ENCODE measurements at regions not wholly inside any gene's neighbourhood (a gene's known extent, or its start where the extent isn't known, plus 50 kb on each side); places are given as distances from the start of the nearest gene placed in this dataset.

DNA sequence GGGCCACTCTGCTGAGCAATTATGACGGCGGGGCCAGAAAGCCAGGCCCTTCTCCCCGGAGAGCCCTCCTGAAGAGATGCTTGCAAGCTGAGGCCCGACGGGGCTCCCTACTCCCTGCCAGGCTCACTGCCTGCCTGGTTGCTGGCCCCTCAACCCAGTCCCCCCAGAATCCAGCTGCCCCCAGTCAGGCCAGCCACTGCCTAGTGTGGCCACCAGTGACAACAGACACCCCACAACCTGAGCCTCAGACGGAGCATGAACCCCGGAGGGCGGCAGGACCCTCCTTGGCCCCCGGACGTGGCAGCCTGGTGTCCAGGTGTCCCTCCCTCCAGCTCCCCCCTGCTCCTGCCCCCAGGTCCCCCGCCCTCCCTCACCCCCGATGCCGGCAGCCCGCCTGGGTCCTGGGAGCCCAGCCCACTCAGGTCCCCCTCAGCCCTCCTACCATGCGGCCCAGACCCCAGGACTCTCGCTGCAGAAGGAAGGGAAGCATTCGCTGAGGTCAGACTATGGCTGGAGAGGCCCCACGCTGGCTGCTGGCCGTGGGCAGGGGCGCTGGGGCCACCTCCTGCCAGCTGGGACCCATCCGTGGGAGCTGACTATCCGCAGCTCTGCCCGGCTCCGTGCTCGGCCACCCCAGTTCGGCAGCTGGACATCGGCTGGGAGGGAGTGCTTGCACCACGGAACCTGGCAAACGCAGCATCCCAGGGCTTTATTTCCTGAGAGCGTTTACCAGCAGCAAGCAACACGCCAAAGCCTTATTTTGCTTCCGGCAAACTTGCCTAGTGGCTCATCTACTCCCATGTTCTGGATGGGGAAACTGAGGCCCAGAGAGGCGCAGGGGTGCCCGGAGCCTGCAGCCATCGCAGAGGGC is 89.8 kb downstream of the UNCX start:
- intact Hi-C loops (cut with DNase I; ENCODE audit: low total_unique reads): no loop called here
- no peaks in the 10 kb centered on the region for H3K9me3 ChIP-seq
- DNase-seq: no peak
- H3K36me3 ChIP-seq: no peaks in the 10 kb centered on the region
- in situ Hi-C loops (cut with MboI; ENCODE audit: low sequenced_read_pairs in 4 of 4): no loop called here
- no peaks in the 10 kb centered on the region for H3K4me1 ChIP-seq
- no peak overlapping the region for H3K27ac ChIP-seq
- no peak overlapping the region for H3K4me3 ChIP-seq
- TF ChIP-seq, protein P1, sequence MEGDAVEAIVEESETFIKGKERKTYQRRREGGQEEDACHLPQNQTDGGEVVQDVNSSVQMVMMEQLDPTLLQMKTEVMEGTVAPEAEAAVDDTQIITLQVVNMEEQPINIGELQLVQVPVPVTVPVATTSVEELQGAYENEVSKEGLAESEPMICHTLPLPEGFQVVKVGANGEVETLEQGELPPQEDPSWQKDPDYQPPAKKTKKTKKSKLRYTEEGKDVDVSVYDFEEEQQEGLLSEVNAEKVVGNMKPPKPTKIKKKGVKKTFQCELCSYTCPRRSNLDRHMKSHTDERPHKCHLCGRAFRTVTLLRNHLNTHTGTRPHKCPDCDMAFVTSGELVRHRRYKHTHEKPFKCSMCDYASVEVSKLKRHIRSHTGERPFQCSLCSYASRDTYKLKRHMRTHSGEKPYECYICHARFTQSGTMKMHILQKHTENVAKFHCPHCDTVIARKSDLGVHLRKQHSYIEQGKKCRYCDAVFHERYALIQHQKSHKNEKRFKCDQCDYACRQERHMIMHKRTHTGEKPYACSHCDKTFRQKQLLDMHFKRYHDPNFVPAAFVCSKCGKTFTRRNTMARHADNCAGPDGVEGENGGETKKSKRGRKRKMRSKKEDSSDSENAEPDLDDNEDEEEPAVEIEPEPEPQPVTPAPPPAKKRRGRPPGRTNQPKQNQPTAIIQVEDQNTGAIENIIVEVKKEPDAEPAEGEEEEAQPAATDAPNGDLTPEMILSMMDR (IDR thresholded peaks at IDR 0.05 in 4 of 5, conservative IDR thresholded peaks at IDR 0.05 in 1 of 5): no peak
- TF ChIP-seq POLR2A (IDR thresholded peaks at IDR 0.05): no peak
- ATAC-seq: no peak
- peaks cover 35 to 45% (median 44%) of the 10 kb centered on the region in 3 donors for H3K27me3 ChIP-seq

DNA sequence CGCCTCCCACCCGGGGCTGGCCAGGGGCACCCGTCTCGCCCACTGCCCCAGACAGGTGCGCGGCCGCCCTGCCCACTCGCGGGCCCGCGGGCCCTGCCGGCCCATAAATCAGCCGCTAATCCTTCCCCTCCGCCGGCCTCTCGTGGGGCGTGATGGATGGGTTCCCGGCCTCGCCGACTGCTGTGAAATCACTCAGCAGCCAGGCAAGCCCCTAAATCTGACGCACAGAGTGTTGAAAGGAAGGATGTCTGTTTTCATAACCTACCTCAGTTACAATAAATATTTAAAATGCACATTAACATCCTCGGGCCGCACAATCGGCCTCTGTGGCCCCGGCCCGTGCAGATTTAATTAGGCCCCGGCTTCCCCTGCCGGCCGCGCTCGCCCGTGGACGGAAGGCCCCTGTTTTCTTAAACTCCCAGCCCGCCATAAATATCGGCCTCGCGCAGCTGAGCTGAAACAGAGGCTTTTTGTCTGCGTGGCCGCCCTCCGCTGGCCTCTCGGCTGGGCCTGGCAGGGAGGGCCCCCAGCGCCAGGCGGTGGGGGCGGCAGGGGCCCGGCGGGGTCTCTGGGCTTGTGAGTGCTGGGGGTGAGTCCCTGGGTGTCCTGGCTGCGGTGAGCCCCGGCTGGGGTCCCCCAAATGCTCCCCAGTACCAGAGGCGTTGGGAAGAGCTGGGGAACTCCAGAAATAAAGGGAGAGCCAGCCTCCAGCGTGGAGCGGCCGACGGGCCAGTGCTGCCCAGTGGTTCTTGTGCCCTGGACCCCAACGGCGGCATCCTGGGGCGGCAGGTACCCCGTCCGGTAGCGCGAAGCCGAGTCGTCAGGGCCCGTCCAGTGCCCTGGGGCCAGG is 90.7 kb downstream of the UNCX start:
- peaks cover 32 to 45% (median 44%) of the 10 kb centered on the region in 3 donors for H3K27me3 ChIP-seq
- H3K4me1 ChIP-seq: no peaks in the 10 kb centered on the region
- H3K27ac ChIP-seq: no peak overlapping the region
- TF ChIP-seq, protein P1 (IDR thresholded peaks at IDR 0.05 in 4 of 5, conservative IDR thresholded peaks at IDR 0.05 in 1 of 5): no peak
- no peak for TF ChIP-seq POLR2A (IDR thresholded peaks at IDR 0.05)
- H3K9me3 ChIP-seq: peaks cover 0 to under 1% (median 0%) of the 10 kb centered on the region in 3 donors
- no peak overlapping the region for H3K4me3 ChIP-seq
- in situ Hi-C loops (cut with MboI; ENCODE audit: low sequenced_read_pairs in 4 of 4) (no loop called here), intact Hi-C loops (cut with DNase I; ENCODE audit: low total_unique reads) (no loop called here)
- ATAC-seq (no peak), DNase-seq (no peak)
- no peaks in the 10 kb centered on the region for H3K36me3 ChIP-seq

DNA sequence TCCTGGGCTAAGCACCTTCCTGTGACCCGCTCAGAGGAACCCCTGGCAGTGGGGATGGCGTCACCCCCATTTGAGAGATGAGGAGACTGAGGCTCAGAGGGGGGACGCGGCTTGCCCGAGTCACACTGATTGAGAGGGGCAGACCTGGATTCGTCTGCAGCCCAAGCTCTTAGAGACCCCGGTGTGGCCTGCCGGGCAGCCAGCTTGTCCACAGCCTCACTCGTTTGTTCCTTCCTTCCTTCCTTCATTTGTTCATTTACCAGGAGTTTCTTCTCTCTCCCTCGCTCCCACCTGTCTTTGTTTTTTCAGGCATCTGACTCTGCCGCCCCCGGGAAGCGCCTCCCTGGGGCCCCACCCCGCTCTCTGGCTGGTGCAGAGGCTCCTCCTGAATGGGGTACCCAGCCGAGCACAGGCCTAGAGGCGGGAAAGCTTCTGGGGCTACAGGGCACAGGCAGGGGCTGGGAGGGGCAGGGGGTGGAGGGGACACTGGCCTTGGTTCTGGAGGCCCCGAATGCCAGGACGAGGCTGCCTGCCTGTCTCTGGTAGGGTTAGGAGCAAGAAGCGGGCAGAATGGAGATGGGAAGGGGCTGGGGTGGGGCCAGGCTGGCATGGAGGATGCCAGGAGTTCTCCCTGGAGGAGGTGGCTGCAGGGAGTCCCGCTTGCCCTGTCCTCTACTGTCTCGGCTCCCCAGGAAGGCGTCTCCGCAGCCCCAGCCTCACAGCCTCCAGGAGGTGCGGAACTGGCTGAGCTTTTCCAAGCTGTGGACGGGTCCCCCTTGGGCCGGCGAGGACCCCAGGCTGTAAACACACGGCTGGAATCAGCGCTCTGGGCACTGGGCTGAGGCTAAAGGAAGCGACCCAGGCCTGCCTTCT is 91.6 kb downstream of the UNCX start:
- no peak for DNase-seq
- Histone ChIP-seq H3K4me1 (no peaks in the 10 kb centered on the region), H3K27ac (no peak overlapping the region), H3K9me3 (peaks cover 0 to 4% (median 0%) of the 10 kb centered on the region in 3 donors), H3K27me3 (peaks cover 32 to 47% (median 46%) of the 10 kb centered on the region in 3 donors), H3K36me3 (no peaks in the 10 kb centered on the region), H3K4me3 (no peak overlapping the region)
- TF ChIP-seq, protein P1 (IDR thresholded peaks at IDR 0.05 in 4 of 5, conservative IDR thresholded peaks at IDR 0.05 in 1 of 5): no peak
- TF ChIP-seq POLR2A (IDR thresholded peaks at IDR 0.05): no peak
- intact Hi-C loops (cut with DNase I; ENCODE audit: low total_unique reads) (no loop called here), in situ Hi-C loops (cut with MboI; ENCODE audit: low sequenced_read_pairs in 4 of 4) (no loop called here)
- ATAC-seq: no peak

DNA sequence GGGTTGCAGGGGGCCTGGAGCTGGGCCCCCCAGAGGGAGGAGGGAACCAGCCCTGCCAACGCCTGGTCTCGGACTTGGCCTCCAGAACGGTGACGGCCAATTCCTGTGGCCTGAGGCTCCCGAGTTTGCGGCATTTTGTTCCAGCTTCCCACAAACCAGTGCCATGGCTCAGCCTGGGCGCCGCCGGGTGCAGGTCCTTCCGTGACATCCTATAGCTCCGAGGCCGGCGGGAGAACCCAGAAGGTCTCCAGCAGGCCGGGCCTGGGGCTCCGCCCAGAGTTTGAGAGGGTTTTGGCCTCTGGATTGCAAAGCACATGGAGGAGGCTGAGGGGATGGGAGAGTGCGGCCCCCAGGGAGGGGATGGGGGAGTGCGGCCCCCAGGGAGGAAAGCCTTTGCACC is 92.6 kb downstream of the UNCX start:
- no peak for DNase-seq
- no peak overlapping the region for H3K4me3 ChIP-seq
- no peak for ATAC-seq
- in situ Hi-C loops (cut with MboI; ENCODE audit: low sequenced_read_pairs in 4 of 4) (no loop called here), intact Hi-C loops (cut with DNase I; ENCODE audit: low total_unique reads) (no loop called here)
- peaks cover 38 to 56% (median 56%) of the 10 kb centered on the region in 3 donors for H3K27me3 ChIP-seq
- peaks cover 0 to 4% (median 0%) of the 10 kb centered on the region in 3 donors for H3K9me3 ChIP-seq
- no peak overlapping the region for H3K27ac ChIP-seq
- H3K36me3 ChIP-seq: no peaks in the 10 kb centered on the region
- no peaks in the 10 kb centered on the region for H3K4me1 ChIP-seq
- TF ChIP-seq POLR2A (IDR thresholded peaks at IDR 0.05): no peak
- TF ChIP-seq, protein P1 (IDR thresholded peaks at IDR 0.05 in 4 of 5, conservative IDR thresholded peaks at IDR 0.05 in 1 of 5): no peak

All from gastrocnemius medialis (tissue), 4 donors.